Neuronal stem cell (in vitro differentiated cells): ENCODE measurements at regions not wholly inside any gene's neighbourhood (a gene's known extent, or its start where the extent isn't known, plus 50 kb on each side); places are given as distances from the start of the nearest gene placed in this dataset.

Experiments
- DNase-seq: peaks from one replicate; pipeline ENCODE4 v3.0.0-alpha.2; 2013; ENCODE audit warnings: low spot score
- H2AFZ ChIP-seq: one replicate; pipeline ENCODE4 v1.6.1; 2013; ENCODE audit warnings: mild to moderate bottlenecking, low read length, inconsistent platforms
- H2AK5ac ChIP-seq: 2 replicates; pipeline ENCODE4 v1.6.1; 2013; ENCODE audit warnings: low read depth, mild to moderate bottlenecking, inconsistent platforms, low read length, moderate library complexity, mixed read lengths
- H2BK120ac ChIP-seq: 2 replicates; pipeline ENCODE4 v1.6.1; 2013; ENCODE audit warnings: low read depth, mild to moderate bottlenecking, inconsistent platforms, low read length, moderate library complexity, mixed read lengths
- H2BK12ac ChIP-seq: one replicate; pipeline ENCODE4 v1.6.1; 2013; ENCODE audit warnings: low read length, inconsistent platforms
- H2BK15ac ChIP-seq: 2 replicates; pipeline ENCODE4 v1.6.1; 2013; ENCODE audit warnings: mild to moderate bottlenecking, low read length, inconsistent platforms, mixed read lengths
- H2BK5ac ChIP-seq: one replicate; pipeline ENCODE4 v1.6.1; 2013; ENCODE audit warnings: inconsistent platforms, mild to moderate bottlenecking, low read length, moderate library complexity
- H3K14ac ChIP-seq: one replicate; pipeline ENCODE4 v1.6.1; 2013; ENCODE audit warnings: low read length, inconsistent platforms
- H3K18ac ChIP-seq: 2 replicates; pipeline ENCODE4 v1.6.1; 2013; ENCODE audit warnings: low read length, inconsistent platforms
- H3K23ac ChIP-seq: 2 replicates; pipeline ENCODE4 v1.6.1; 2013; ENCODE audit warnings: low read depth, mild to moderate bottlenecking, mixed read lengths, low read length, inconsistent platforms; ENCODE audit not compliant: poor library complexity
- H3K27ac ChIP-seq: replicated peaks from 3 replicates; pipeline ENCODE4 v1.5.1; 2013; ENCODE audit warnings: low read length, inconsistent platforms
- H3K27me3 ChIP-seq, 3 experiments: 2 replicates each; pipeline ENCODE4 v1.6.1; 2013; ENCODE audit warnings: low read length in 3 of 3, mild to moderate bottlenecking in 2 of 3, inconsistent platforms in 1 of 3, low read depth in 1 of 3, mixed read lengths in 1 of 3, moderate library complexity in 1 of 3; ENCODE audit not compliant: control insufficient read depth in 3 of 3, insufficient read depth in 3 of 3
- H3K36me3 ChIP-seq, 2 donors: replicated peaks in 1 of 2; 2 replicates each; pipeline ENCODE4 v1.6.1; 2013; ENCODE audit warnings: low read length in 2 of 2; ENCODE audit not compliant: control insufficient read depth in 2 of 2, insufficient read depth in 2 of 2
- H3K4ac ChIP-seq: 2 replicates; pipeline ENCODE4 v1.6.1; 2013; ENCODE audit warnings: inconsistent platforms, mild to moderate bottlenecking, low read length, moderate library complexity
- H3K4me1 ChIP-seq, 2 donors: 1 replicate in 1 of 2; 2 replicates in 1 of 2; pipeline ENCODE4 v1.6.1; 2013; ENCODE audit warnings: low read length in 2 of 2, low read depth in 1 of 2; ENCODE audit not compliant: control insufficient read depth in 2 of 2, insufficient read depth in 1 of 2
- H3K4me2 ChIP-seq: one replicate; pipeline ENCODE4 v1.6.1; 2013; ENCODE audit warnings: mild to moderate bottlenecking, low read length, inconsistent platforms; ENCODE audit not compliant: insufficient read depth, poor library complexity, severe bottlenecking
- H3K4me3 ChIP-seq, 2 donors: 2 replicates each; pipeline ENCODE4 v1.5.1; 2013; ENCODE audit warnings: low read length in 2 of 2, mild to moderate bottlenecking in 2 of 2, inconsistent platforms in 1 of 2, moderate library complexity in 1 of 2
- H3K79me1 ChIP-seq: one replicate; pipeline ENCODE4 v1.6.1; 2013; ENCODE audit warnings: low read depth, mild to moderate bottlenecking, inconsistent platforms, low read length, moderate library complexity
- H3K9ac ChIP-seq: one replicate; pipeline ENCODE4 v1.6.1; 2013; ENCODE audit warnings: mild to moderate bottlenecking, low read depth, low read length, inconsistent platforms; ENCODE audit not compliant: poor library complexity
- H3K9me3 ChIP-seq, 2 donors: replicated peaks in 1 of 2; 2 replicates each; pipeline versions ENCODE3 to v1.6.1; 2013; ENCODE audit warnings: low read length in 2 of 2, mild to moderate bottlenecking in 2 of 2, inconsistent platforms in 1 of 2, low read depth in 1 of 2, mixed read lengths in 1 of 2, moderate library complexity in 1 of 2; ENCODE audit not compliant: control insufficient read depth in 2 of 2, insufficient read depth in 1 of 2
- H4K8ac ChIP-seq: one replicate; pipeline ENCODE4 v1.6.1; 2013; ENCODE audit warnings: low read depth, mild to moderate bottlenecking, inconsistent platforms, low read length, moderate library complexity
- H4K91ac ChIP-seq: one replicate; pipeline ENCODE4 v1.6.1; 2013; ENCODE audit warnings: low read length, low read depth, mild to moderate bottlenecking, inconsistent platforms; ENCODE audit not compliant: poor library complexity
- whole genome bisulfite sequencing, 2 donors: extraction: QIAGEN DNeasy Blood & Tissue Kit; methylation state at CpG; one replicate each; pipeline ENCODE4 v1.1.7; 2013; ENCODE audit warnings: missing lambda C conversion rate in 2 of 2, mixed read lengths in 1 of 2; ENCODE audit not compliant: insufficient read length in 2 of 2, insufficient replicate concordance in 1 of 2; ENCODE audit errors: extremely low coverage in 2 of 2; 5-methylcytosine and 5-hydroxymethylcytosine counted together

GRCh38 chr11:92834296-92835020 is 135.0 kb upstream of the MTNR1B start:
- no CpG with 5 or more reads among the region's 3 CpGs for WGBS, 2 donors

GRCh38 chr11:92837595-92837994 is 131.9 kb upstream of the MTNR1B start:
- Histone ChIP-seq H2BK12ac (no peak overlapping the region), H4K8ac (no peak overlapping the region), H3K9me3 (no peaks in the 10 kb centered on the region), H3K4me3 (no peak overlapping the region), H4K91ac (no peak overlapping the region), H3K4me1 (peaks cover 10 to 11% of the 10 kb centered on the region in 2 donors), H3K4ac (no peak overlapping the region), H2BK15ac (no peak overlapping the region), H2AFZ (no peak overlapping the region), H3K23ac (no peak overlapping the region), H3K9ac (no peak overlapping the region), H3K27me3 (no peaks in the 10 kb centered on the region), H2BK5ac (no peak overlapping the region), H3K4me2 (no peak overlapping the region), H3K18ac (no peak overlapping the region), H2BK120ac (no peak overlapping the region), H3K79me1 (no peaks in the 10 kb centered on the region), H2AK5ac (no peak overlapping the region), H3K14ac (no peak overlapping the region), H3K27ac (no peak overlapping the region), H3K36me3 (peaks cover 3 to 97% of the 10 kb centered on the region in 2 donors)
- DNase-seq, result no peak
- WGBS, 2 donors, result no CpG with 5 or more reads among the region's 3 CpGs

More at GRCh38 chr11:92834296-92835020, 135.0 kb upstream of the MTNR1B start:
- no peak overlapping the region for H3K4me3 ChIP-seq
- no peak overlapping the region for H3K4me2 ChIP-seq
- H3K4me1 ChIP-seq, result peaks cover 8 to 10% of the 10 kb centered on the region in 2 donors
- no peaks in the 10 kb centered on the region for H3K79me1 ChIP-seq
- no peak overlapping the region for H3K18ac ChIP-seq
- H3K14ac ChIP-seq, result no peak overlapping the region
- H3K9ac ChIP-seq, result no peak overlapping the region
- no peak overlapping the region for H2BK15ac ChIP-seq
- H3K27me3 ChIP-seq, result no peaks in the 10 kb centered on the region
- H3K9me3 ChIP-seq, result no peaks in the 10 kb centered on the region
- no peak overlapping the region for H2BK5ac ChIP-seq
- no peak overlapping the region for H3K23ac ChIP-seq
- H3K4ac ChIP-seq, result no peak overlapping the region
- no peak overlapping the region for H2BK12ac ChIP-seq
- H4K8ac ChIP-seq, result no peak overlapping the region
- no peak overlapping the region for H2BK120ac ChIP-seq
- peaks cover 4 to 88% of the 10 kb centered on the region in 2 donors for H3K36me3 ChIP-seq
- no peak for DNase-seq
- H4K91ac ChIP-seq, result no peak overlapping the region
- no peak overlapping the region for H2AK5ac ChIP-seq
- H2AFZ ChIP-seq, result no peak overlapping the region
- H3K27ac ChIP-seq, result no peak overlapping the region

GRCh38 chr11:92838759-92839310 is 130.6 kb upstream of the MTNR1B start:
- no peak overlapping the region for H3K4me2 ChIP-seq
- no peak overlapping the region for H3K4me3 ChIP-seq
- H3K27me3 ChIP-seq, result no peaks in the 10 kb centered on the region
- no peak overlapping the region for H2BK12ac ChIP-seq
- H3K9me3 ChIP-seq, result no peaks in the 10 kb centered on the region
- WGBS, 2 donors, result no CpG with 5 or more reads among the region's 5 CpGs
- no peak overlapping the region for H3K14ac ChIP-seq
- no peak overlapping the region for H2BK5ac ChIP-seq
- no peak overlapping the region for H3K23ac ChIP-seq
- H3K4me1 ChIP-seq, result peaks cover 10 to 11% of the 10 kb centered on the region in 2 donors
- H3K4ac ChIP-seq, result no peak overlapping the region
- no peak overlapping the region for H4K91ac ChIP-seq
- H3K27ac ChIP-seq, result no peak overlapping the region
- H3K36me3 ChIP-seq, result peaks cover 2 to 97% of the 10 kb centered on the region in 2 donors
- no peaks in the 10 kb centered on the region for H3K79me1 ChIP-seq
- H2BK15ac ChIP-seq, result no peak overlapping the region
- no peak overlapping the region for H3K18ac ChIP-seq
- H3K9ac ChIP-seq, result no peak overlapping the region
- no peak overlapping the region for H2AFZ ChIP-seq
- DNase-seq, result peak; percentile 24
- H4K8ac ChIP-seq, result no peak overlapping the region
- H2AK5ac ChIP-seq, result no peak overlapping the region
- no peak overlapping the region for H2BK120ac ChIP-seq

- H3K36me3 ChIP-seq, result peaks cover 8 to 97% of the 10 kb centered on the region in 2 donors
- no peak overlapping the region for H4K91ac ChIP-seq
- DNase-seq, result no peak
- H3K4me2 ChIP-seq, result no peak overlapping the region
- H2BK5ac ChIP-seq, result no peak overlapping the region
- H3K9ac ChIP-seq, result no peak overlapping the region
- no peak overlapping the region for H2AK5ac ChIP-seq
- no CpG with 5 or more reads among the region's 5 CpGs for WGBS, 2 donors
- H4K8ac ChIP-seq, result no peak overlapping the region
- no peaks in the 10 kb centered on the region for H3K79me1 ChIP-seq
- H3K4ac ChIP-seq, result no peak overlapping the region
- H3K4me3 ChIP-seq, result no peak overlapping the region
- no peak overlapping the region for H3K27ac ChIP-seq
- no peak overlapping the region for H2BK15ac ChIP-seq
- H3K27me3 ChIP-seq, result no peaks in the 10 kb centered on the region
- H3K23ac ChIP-seq, result no peak overlapping the region
- H2BK120ac ChIP-seq, result no peak overlapping the region
- no peak overlapping the region for H3K14ac ChIP-seq
- H2BK12ac ChIP-seq, result no peak overlapping the region
- H2AFZ ChIP-seq, result no peak overlapping the region
- H3K9me3 ChIP-seq, result no peaks in the 10 kb centered on the region
- H3K4me1 ChIP-seq, result peaks cover 10 to 11% of the 10 kb centered on the region in 2 donors
- H3K18ac ChIP-seq, result no peak overlapping the region
Observed at GRCh38 chr11:92839450-92839849, 130.0 kb upstream of the MTNR1B start.
